HFF-Myc (cell line): ENCODE measurements at regions not wholly inside any gene's neighbourhood (a gene's known extent, or its start where the extent isn't known, plus 50 kb on each side); places are given as distances from the start of the nearest gene placed in this dataset.

ENCODE experiments used
- DNase-seq: peaks from one replicate; pipeline ENCODE4 v3.0.0-alpha.2; 2011; ENCODE audit warnings: low read depth; ENCODE audit errors: extremely low read depth
- H3K4me3 ChIP-seq: replicated peaks from 2 replicates; pipeline ENCODE4 v1.5.1; 2011; ENCODE audit warnings: low read depth, mild to moderate bottlenecking, control low read depth, low read length
- CTCF ChIP-seq: IDR thresholded peaks from 2 replicates; pipeline ENCODE4 v1.5.1; 2012; ENCODE audit warnings: mild to moderate bottlenecking, low read depth, low read length, control low read depth; ENCODE audit errors: missing control alignments

- no peak overlapping the region for H3K4me3 ChIP-seq
- no peak for TF ChIP-seq CTCF
- no peak for DNase-seq
These were observed 94.0 kb downstream of the ZNF608 start for GRCh38 chr5:124652514-124652819.

DNA sequence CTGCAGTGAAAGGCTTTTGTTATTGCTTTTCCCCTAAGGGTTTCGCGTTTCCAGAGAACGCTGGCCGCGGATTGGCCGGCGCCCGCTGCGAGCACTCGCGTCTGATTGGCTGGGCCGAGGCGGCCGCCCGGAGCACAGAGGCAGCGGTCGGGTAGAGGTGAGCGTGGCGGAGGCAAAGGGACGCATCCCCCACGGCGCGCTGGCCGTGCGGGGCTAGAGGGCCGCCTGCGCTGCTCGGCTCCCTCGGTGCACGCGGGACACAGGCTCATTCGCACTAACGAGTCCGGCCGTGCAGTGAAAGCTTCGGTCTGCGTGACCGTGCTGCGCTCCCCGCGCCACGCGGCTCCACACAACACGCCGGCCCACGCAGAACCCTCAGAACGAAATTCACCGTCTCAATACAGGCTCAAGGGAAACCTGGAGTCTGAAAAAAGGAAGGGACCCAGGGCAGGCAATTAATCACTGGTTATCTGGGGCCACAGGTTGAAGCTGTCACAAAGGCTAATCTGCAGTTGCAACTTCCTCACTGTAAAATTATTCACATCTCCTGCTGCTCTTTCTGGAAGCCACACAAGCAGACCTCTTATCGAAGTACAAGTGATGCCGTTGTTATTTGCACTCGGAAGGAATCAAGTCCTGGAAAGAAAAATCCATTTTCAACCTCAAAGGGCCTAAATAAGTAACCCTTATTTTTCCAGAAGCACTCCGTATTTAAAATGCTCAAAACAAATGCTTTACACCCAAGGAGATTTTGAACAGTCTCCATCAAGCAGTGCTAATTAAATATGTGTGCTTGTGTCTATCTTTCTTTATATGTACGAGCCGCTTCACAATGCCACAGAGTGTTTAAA lies 94.6 kb downstream of the ZNF608 start:
- H3K4me3 ChIP-seq: peak overlapping the region; percentile 43

GRCh38 chr5:124650951-124651662 lies 95.3 kb downstream of the ZNF608 start:
- peak; percentile 79 for DNase-seq
- peak overlapping the region; percentile 43 for H3K4me3 ChIP-seq
- no peak for TF ChIP-seq CTCF

More for the DNA sequence above, 94.6 kb downstream of the ZNF608 start:
- TF ChIP-seq CTCF: no peak
- no peak for DNase-seq

DNA sequence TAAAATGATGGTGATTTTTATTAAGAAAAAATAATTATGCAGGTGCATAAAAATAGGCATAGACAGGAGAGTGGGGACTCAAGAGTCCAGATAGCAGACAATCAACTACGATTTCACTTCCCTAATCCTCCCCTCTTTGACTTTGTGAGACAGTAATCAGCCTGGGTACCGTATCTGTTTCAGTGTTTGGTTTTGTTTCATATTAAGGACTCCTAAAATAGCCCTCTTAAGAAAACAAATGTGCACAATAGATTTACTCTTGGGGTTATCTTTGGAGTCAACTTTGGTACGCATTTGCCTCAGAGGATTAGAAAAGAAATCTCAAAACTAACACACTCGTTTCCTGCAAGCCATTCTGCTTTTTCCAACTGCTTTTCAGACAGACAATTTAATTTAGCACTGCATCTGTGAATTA lies 96.3 kb downstream of the ZNF608 start:
- no peak for DNase-seq
- TF ChIP-seq CTCF: no peak
- H3K4me3 ChIP-seq: peak overlapping the region; percentile 14

GRCh38 chr5:124649491-124650146 lies 96.8 kb downstream of the ZNF608 start:
- peak; percentile 95 for DNase-seq
- no peak for TF ChIP-seq CTCF
- H3K4me3 ChIP-seq: peak overlapping the region; percentile 14

- TF ChIP-seq CTCF: no peak
- DNase-seq: no peak
- H3K4me3 ChIP-seq: no peak overlapping the region
These were observed 97.5 kb downstream of the ZNF608 start for GRCh38 chr5:124648902-124649467.
